ENCODE measurements at regions not wholly inside any gene's neighbourhood (a gene's known extent, or its start where the extent isn't known, plus 50 kb on each side); places are given as distances from the start of the nearest gene placed in this dataset.
A peak's percentile ranks its signal among the peaks of the same experiment; 100 is the strongest.

DNA sequence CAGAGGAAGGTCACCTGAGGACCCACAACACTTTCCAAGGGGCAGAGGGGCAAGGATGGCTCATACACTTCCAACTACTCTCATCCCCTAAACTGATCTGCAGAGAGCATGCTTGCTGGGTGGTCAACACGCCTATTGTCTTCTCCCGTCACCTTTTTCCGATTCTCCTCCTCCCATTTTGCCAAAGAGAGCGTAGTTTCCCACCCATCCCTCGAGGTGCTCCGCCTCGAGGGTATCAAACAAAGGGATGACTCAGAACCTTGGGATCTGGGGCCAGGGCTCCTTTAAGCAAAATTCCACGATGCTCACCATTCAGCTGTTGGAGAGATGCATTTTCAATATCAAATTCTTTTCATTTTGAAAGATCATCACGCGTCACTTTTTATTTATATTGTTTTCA is 507.5 kb upstream of the SULF2 start:
- DNase-seq: no peak

DNA sequence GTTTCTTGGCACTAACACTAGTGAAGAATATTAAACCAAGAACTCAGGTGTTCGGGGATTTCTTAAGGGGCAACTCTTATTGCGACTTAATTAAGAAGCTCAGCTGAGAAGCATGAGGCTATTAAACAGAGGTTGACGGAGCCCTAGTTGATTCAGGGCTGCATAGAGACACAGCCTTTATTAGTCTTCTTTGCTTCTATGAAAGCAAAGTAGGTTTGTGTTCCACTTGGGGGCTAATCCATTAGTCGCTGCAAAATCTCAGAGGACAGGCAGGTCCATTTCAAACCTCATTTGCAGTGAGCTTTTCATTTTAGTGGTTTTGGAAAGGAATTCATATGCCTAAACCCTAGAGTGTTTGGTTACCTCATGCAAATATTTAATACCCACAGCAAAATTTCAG is 506.6 kb upstream of the SULF2 start:
- DNase-seq: no peak

DNA sequence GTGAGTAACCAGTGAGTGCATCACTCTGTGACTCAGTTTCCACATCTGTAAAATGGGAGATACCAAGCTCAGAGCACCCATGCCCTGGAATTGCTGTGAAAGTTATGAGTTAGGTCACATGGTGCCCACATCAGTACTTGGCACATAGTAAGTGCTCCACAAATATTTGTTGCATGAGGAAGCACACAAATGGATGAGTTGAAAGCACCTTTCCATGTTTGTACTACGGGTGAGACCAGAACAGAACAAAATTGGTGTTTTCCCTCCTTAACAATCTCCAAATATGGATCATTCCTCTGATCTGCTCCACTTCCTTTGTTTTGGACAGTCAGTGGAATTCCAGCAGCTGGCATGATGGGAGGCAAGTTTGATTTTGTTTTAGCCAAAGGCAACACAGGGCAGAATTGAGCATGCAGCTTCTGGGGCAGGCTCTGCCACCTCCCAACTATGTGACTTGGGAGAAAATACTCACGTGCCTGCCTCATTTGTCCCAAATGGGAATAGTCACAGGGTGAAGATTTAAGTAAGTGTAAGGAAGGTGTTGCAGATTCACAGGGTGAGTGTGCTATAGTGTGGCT is 503.7 kb upstream of the SULF2 start:
- DNase-seq: no peak

DNA sequence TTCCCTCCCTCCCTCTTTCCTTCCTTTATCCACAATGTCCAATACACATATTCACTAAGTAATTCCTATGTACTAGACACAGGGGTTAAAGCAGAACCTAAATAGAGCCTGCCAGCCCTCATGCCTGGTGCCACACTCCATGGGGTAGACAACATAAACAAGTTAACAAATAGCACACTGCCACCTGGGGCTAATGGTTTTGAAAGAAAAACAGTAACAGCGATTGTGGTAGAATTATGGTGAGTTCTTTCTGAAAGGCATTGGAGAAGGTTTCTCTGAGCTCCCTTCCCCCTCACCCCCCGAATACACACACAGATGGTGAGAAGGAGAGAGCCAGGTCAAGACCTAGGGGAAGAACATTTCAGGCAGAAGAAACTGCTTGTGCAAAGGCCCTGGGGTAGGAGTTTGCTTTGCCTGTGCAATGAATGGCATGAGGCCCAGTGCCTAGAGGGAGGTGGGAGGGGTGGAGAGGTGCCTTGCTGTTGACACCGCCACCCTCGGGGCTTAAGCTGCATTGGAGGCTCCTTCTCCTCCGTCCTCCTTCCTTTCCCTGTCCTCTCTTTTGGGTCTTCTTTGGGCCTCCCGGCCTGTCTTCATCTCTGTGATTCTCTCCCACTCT is 502.4 kb upstream of the SULF2 start:
- DNase-seq: no peak

- no peak for DNase-seq
Observed at GRCh38 chr20:48287021-48287494, 501.8 kb upstream of the SULF2 start.

DNA sequence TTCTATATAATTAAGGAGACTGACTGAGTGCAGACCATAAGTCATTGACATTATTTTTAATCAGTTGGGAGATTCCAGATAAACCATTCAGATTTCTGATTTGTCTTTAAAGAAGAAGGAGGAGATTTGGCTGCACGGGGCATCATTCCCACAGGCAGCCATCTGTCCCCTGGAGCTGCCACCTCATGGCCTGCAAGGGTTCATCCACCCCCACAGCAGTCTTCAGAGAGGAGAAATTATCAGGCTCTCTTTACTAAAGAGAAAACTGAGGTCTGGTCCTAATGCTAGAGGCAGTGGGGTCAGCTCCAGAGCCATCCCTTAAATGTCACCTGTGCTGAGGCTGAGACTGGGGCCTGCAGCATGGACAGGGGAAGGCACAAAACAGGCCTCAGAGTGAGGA is 501.3 kb upstream of the SULF2 start:
- DNase-seq: no peak

DNA sequence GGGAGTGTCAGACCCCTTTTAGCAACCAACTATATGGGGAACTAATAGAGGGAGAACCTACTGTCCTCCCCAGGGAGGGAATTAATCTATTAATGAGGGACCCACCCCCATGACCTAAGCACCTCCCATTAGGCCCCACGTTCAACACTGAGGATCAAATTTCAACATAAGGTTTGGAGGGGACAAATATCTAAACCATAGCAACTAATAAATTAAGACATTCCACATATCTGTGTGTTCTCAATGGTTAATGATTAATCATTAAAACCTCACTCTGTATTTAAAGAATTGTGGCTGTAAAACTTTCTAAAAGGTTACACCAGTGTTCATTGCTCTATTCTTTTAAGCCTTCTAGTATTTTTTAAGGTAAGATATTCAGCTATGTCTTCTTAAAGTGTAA is 500.4 kb upstream of the SULF2 start:
- no peak for DNase-seq

DNA sequence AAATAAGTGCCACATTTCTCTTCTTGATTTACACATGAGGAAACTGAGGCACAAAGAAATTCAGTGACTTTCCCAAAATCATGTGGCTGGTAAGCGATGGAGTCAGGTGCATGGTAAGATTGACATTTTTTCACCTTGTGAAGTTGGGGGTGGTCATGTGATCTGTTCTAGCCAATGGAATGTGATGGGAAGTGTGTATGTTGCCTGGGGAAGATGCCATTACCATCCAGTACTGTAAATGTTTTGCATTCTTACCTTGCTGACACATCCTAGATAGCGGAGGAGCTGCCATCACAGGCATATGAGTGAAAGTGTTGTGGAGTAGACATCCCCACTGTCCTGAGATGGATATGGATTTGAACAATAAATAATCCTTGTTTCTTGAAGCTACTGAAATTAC is 499.6 kb upstream of the SULF2 start:
- DNase-seq: no peak

GRCh38 chr20:48284315-48284714 is 499.0 kb upstream of the SULF2 start:
- no peak for DNase-seq

DNA sequence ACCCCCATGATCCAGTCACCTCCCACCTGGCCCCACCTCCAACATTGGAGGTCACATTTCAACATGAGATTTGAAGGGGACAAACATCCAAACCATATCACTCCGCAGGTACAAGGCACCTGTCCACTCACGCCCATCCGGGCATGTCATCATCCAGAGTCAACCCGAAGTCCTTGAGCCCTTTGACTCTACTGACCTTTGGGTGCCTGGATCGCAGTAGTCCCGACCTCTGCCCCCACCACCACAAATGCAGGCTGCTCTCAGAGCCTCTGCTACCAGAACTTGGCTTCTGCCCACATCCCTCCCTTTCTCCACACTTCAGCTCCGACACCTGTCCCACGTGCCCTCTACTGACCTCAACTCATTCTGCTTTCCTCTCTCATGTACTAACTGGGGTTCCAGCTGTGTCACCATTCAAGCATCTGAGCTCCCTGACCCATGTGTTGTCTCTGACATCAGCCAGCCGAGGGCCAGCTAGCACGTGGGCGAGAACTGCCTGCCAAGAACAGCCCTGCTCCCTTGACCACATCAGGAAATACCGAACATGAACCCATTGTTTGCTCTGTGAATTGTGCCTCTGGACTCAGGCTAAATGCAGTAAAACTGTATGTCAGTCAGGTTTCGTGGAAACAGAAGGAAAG is 498.3 kb upstream of the SULF2 start:
- DNase-seq: peak; percentile 31

GRCh38 chr20:48282591-48283228 is 497.4 kb upstream of the SULF2 start:
- DNase-seq: no peak

- no peak for DNase-seq
Observed at GRCh38 chr20:48281501-48281900, 496.2 kb upstream of the SULF2 start.

GRCh38 chr20:48278961-48279481 is 493.7 kb upstream of the SULF2 start:
- DNase-seq: no peak

- no peak for DNase-seq
Observed at GRCh38 chr20:48277266-48277665, 492.0 kb upstream of the SULF2 start.

DNA sequence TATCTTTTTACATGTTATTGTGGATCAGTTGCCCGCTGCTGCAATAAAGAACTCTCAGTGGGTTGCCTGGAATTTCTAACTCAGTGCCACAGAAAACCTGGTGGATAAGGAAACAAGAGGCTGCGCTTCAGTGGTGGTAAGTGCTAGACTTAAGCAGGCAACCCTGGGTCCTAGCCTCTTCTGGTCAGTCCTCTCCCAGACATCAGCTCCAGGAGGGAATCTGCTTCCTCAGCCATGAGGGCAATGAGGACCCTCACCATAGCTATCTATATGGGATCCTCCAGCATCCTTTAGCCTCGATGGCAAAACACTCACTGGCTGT is 490.7 kb upstream of the SULF2 start:
- no peak for DNase-seq

DNA sequence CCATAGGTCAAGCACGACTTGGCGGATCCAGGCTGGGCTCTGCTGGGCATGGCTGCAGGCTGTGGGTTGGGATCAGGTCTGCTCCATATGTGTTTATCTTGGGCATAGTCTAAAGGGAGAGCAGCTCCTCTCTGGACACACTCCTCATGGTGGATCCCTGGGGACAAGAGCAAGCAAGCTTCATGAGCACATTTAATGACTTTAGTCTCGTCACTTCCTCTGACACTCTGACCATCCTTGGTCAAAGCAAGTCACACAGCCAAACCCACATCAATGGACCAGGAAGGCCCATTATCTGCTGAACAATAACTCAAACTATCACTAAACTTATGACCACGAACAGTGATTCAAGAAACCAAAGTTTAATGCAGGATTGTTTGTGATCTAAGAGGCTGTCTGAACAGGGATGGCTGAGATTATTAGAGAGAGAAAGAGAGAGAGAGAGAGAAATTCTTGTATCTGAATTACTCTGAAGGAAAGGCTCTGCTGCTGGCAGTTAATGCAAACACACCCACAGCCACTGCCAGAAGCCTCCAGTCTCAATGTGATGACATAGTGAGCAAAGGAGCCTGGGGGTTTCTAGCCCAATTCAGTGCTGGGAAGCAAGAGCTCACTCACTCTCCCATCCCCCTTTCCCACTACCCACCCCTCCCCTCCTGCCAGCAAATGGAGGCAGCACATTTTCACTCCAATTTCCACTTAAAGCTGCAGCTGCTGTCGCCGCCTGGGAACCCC is 490.2 kb upstream of the SULF2 start:
- no peak for DNase-seq

DNA sequence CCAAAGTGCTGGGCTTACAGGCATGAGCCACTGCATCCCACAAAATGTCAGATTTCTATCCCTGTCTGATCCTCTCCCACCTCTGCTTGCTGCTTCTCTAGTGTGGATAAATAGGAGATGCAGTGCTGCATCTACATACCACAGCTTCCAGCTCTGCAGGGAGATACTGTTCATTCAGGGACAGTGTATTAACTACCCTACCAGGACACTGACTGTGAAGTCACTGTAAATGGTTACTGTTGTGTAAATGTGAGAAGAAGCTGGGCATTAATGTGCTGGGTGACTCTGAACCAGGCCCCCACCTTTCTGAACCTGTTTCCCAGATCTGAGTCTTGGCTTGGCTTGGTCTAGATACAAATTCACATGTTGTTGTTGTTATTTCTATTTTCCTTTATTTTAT is 488.6 kb upstream of the SULF2 start:
- no peak for DNase-seq

- DNase-seq: no peak
Observed at GRCh38 chr20:48270885-48271284, 485.6 kb upstream of the SULF2 start.

- no peak for DNase-seq
Observed at GRCh38 chr20:48267860-48268633, 482.8 kb upstream of the SULF2 start.

DNA sequence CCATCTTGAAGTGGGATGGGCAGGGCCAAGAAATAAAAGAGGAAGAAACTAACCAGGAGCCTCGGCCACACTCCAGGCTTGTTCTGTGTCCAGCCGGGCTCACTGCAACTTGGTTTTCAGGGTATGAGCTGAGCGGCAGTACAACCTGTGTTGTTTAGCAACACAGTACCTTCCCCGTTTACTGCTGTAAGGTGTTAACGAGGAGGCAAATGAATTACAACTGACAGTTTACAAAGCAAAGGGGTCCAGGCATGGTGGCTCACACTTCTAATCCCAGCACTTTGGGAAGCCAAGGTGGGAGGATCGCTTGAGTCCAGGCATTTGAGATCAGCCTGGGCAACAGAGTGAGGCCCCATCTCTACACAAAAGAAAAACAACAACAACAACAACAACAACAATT is 481.3 kb upstream of the SULF2 start:
- DNase-seq: no peak

GRCh38 chr20:48265791-48266190 is 480.5 kb upstream of the SULF2 start:
- no peak for DNase-seq

DNA sequence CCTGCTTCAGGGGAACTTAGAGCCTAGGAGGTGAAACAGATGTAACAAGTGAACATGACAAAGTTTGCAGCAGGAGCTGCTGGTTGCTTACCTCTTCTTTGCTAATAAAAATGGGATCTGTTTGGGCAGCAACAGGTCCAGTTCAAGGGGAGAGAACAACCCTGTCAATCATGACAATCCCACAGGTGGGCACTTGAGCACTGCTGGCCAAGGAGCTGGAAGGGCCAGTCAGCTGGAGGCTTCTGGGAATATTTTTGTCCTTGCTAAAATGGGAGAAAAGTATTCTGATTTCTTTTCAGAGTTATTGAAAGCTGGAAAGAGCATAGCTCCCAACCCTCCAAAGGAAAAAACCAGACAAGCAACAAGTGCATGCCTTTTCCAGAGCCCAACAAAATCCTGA is 477.7 kb upstream of the SULF2 start:
- no peak for DNase-seq

DNA sequence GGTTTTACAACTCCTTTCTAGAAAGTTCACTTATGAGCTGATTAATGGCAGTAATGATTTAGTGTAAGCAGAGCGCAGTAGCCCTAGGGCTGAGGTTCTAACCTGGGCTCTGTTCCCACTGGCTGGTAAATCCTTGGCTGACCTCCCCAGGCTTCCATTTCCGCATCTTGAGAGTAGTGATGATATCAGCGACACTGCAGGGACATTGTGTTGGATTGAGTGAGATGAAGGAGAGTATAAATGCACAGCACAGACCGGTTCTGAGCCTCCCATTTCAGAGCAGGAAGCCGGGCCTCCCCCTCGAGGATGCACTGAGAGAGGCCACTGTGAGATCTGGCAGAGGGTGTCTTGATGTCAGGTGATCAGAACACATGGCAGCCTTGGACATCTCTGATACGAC is 477.2 kb upstream of the SULF2 start:
- DNase-seq: no peak
